SK-N-SH treated with all-trans-retinoic acid at 6 μM for 48 hours (cell line): ENCODE measurements at regions not wholly inside any gene's neighbourhood (a gene's known extent, or its start where the extent isn't known, plus 50 kb on each side); places are given as distances from the start of the nearest gene placed in this dataset.

Source experiments
- ATAC-seq: fragments of 200-7000 bp; cut with Tn5 transposase; 3 replicates; pipeline ENCODE4 v1.9.1; 2020; ENCODE audit warnings: mild to moderate bottlenecking, moderate library complexity
- ARNTL ChIP-seq: fragments of 450-650 bp; formaldehyde crosslinking; IDR thresholded peaks from 2 replicates; pipeline ENCODE4 v1.5.0; 2020; ENCODE audit warnings: low read depth, mild to moderate bottlenecking, moderate library complexity, borderline replicate concordance
- BACH2 ChIP-seq: fragments of 250-450 bp; sonication (Bioruptor Pico); IDR thresholded peaks from 2 replicates; pipeline ENCODE4 v1.9.0; 2021; ENCODE audit warnings: mild to moderate bottlenecking, borderline replicate concordance
- CSDC2 ChIP-seq: fragments of 250-450 bp; sonication (Bioruptor Pico); IDR thresholded peaks from 2 replicates; pipeline ENCODE4 v1.5.0; 2020; ENCODE audit warnings: mild to moderate bottlenecking, moderate library complexity
- ESRRG ChIP-seq: fragments of 250-450 bp; sonication (Bioruptor Pico); IDR thresholded peaks from 2 replicates; pipeline ENCODE4 v1.6.1; 2021; ENCODE audit warnings: mild to moderate bottlenecking
- GLIS3 ChIP-seq: fragments of 250-450 bp; sonication (Bioruptor Pico); IDR thresholded peaks from 2 replicates; pipeline ENCODE4 v1.5.0; 2020; ENCODE audit warnings: mild to moderate bottlenecking, moderate library complexity
- ISL1 ChIP-seq: fragments of 250-450 bp; sonication (Bioruptor Pico); IDR thresholded peaks from 2 replicates; pipeline ENCODE4 v2.1.2; 2022; ENCODE audit warnings: mild to moderate bottlenecking, moderate library complexity
- PATZ1 ChIP-seq: fragments of 250-450 bp; sonication (Bioruptor Pico); IDR thresholded peaks from 2 replicates; pipeline ENCODE4 v1.8.0; 2020; ENCODE audit warnings: mild to moderate bottlenecking, moderate library complexity, borderline replicate concordance
- PPARA ChIP-seq: fragments of 250-450 bp; sonication (Bioruptor Pico); IDR thresholded peaks from 2 replicates; pipeline ENCODE4 v1.5.0; 2020; ENCODE audit warnings: mild to moderate bottlenecking, borderline replicate concordance
- RARB ChIP-seq: fragments of 250-450 bp; sonication (Bioruptor Pico); IDR thresholded peaks from 2 replicates; pipeline ENCODE4 v1.8.0; 2021; ENCODE audit warnings: mild to moderate bottlenecking, moderate library complexity
- SNAI2 ChIP-seq: fragments of 250-450 bp; sonication (Bioruptor Pico); IDR thresholded peaks from 2 replicates; pipeline ENCODE4 v1.5.0; 2020; ENCODE audit warnings: mild to moderate bottlenecking, moderate library complexity
- TCF4 ChIP-seq: fragments of 250-450 bp; sonication (Bioruptor Pico); IDR thresholded peaks from 2 replicates; pipeline ENCODE4 v1.8.0; 2021; ENCODE audit warnings: mild to moderate bottlenecking, moderate library complexity, borderline replicate concordance
- TOX ChIP-seq: fragments of 250-450 bp; sonication (Bioruptor Pico); IDR thresholded peaks from 2 replicates; pipeline ENCODE4 v1.8.0; 2021; ENCODE audit warnings: mild to moderate bottlenecking, moderate library complexity, borderline replicate concordance
- ZC3H10 ChIP-seq: fragments of 250-450 bp; sonication (Bioruptor Pico); IDR thresholded peaks from 2 replicates; pipeline ENCODE4 v1.5.1; 2021; ENCODE audit warnings: mild to moderate bottlenecking, moderate library complexity
- ZFP3 ChIP-seq: fragments of 250-450 bp; sonication (Bioruptor Pico); IDR thresholded peaks from 2 replicates; pipeline ENCODE4 v1.5.0; 2020; ENCODE audit warnings: mild to moderate bottlenecking, moderate library complexity
- ZFP30 ChIP-seq: fragments of 450-650 bp; formaldehyde crosslinking; IDR thresholded peaks from 2 replicates; pipeline ENCODE4 v1.5.0; 2022; ENCODE audit warnings: mild to moderate bottlenecking, moderate library complexity
- ZNF565 ChIP-seq: fragments of 450-650 bp; formaldehyde crosslinking; conservative IDR thresholded peaks from 2 replicates; pipeline ENCODE4 v1.5.0; 2020; ENCODE audit warnings: low read depth, mild to moderate bottlenecking, moderate library complexity
- ZNF70 ChIP-seq: fragments of 450-650 bp; formaldehyde crosslinking; IDR thresholded peaks from 2 replicates; pipeline ENCODE4 v1.5.0; 2020; ENCODE audit warnings: mild to moderate bottlenecking, moderate library complexity
- ZNF8 ChIP-seq: fragments of 450-650 bp; formaldehyde crosslinking; IDR thresholded peaks from 2 replicates; pipeline ENCODE4 v1.5.0; 2020; ENCODE audit warnings: mild to moderate bottlenecking, moderate library complexity
- TF ChIP-seq, protein P1 (sequence below): fragments of 250-450 bp; sonication (Bioruptor Pico); IDR thresholded peaks from 2 replicates; pipeline ENCODE4 v1.5.1; 2020; ENCODE audit warnings: low read depth, mild to moderate bottlenecking, moderate library complexity
- TF ChIP-seq, protein P2 (sequence below): fragments of 250-450 bp; sonication (Bioruptor Pico); IDR thresholded peaks from 2 replicates; pipeline ENCODE4 v1.5.0; 2020; ENCODE audit warnings: mild to moderate bottlenecking, moderate library complexity
- TF ChIP-seq, protein P3 (sequence below): fragments of 250-450 bp; sonication (Bioruptor Pico); IDR thresholded peaks from 2 replicates; pipeline ENCODE4 v1.5.1; 2021; ENCODE audit warnings: mild to moderate bottlenecking, moderate library complexity

GRCh38 chr4:14908635-14909034 is 93.6 kb upstream of the CPEB2 start (continued):
- TF ChIP-seq, protein P1, sequence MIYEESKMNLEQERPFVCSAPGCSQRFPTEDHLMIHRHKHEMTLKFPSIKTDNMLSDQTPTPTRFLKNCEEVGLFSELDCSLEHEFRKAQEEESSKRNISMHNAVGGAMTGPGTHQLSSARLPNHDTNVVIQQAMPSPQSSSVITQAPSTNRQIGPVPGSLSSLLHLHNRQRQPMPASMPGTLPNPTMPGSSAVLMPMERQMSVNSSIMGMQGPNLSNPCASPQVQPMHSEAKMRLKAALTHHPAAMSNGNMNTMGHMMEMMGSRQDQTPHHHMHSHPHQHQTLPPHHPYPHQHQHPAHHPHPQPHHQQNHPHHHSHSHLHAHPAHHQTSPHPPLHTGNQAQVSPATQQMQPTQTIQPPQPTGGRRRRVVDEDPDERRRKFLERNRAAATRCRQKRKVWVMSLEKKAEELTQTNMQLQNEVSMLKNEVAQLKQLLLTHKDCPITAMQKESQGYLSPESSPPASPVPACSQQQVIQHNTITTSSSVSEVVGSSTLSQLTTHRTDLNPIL = no peak
- no peak for TF ChIP-seq ESRRG (CRISPR knock-in tag)
- no peak for TF ChIP-seq PPARA (CRISPR knock-in tag)
- TF ChIP-seq, protein P2, sequence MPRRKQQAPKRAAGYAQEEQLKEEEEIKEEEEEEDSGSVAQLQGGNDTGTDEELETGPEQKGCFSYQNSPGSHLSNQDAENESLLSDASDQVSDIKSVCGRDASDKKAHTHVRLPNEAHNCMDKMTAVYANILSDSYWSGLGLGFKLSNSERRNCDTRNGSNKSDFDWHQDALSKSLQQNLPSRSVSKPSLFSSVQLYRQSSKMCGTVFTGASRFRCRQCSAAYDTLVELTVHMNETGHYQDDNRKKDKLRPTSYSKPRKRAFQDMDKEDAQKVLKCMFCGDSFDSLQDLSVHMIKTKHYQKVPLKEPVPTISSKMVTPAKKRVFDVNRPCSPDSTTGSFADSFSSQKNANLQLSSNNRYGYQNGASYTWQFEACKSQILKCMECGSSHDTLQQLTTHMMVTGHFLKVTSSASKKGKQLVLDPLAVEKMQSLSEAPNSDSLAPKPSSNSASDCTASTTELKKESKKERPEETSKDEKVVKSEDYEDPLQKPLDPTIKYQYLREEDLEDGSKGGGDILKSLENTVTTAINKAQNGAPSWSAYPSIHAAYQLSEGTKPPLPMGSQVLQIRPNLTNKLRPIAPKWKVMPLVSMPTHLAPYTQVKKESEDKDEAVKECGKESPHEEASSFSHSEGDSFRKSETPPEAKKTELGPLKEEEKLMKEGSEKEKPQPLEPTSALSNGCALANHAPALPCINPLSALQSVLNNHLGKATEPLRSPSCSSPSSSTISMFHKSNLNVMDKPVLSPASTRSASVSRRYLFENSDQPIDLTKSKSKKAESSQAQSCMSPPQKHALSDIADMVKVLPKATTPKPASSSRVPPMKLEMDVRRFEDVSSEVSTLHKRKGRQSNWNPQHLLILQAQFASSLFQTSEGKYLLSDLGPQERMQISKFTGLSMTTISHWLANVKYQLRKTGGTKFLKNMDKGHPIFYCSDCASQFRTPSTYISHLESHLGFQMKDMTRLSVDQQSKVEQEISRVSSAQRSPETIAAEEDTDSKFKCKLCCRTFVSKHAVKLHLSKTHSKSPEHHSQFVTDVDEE = no peak

DNA sequence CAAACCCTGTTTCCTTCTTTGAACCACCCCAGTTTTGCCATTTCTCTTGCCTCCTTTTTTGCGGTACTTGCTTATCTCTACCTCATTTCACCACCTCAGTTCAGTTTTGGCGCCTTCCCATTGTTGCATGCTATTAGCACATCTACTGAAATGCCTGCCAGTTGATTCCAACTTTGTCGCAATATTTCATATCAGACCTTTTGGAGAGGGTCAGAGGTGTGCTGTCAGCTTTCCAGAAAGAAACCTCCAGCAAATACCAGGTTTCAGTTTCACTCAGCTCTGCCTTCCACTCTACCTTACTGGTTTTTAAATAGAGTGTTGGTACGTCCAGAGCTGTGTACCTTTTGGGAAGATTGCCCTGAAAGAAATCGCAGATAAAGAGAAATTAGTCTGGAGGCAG is 91.9 kb upstream of the CPEB2 start:
- TF ChIP-seq ZNF70 = no peak
- no peak for TF ChIP-seq BACH2
- TF ChIP-seq PPARA (CRISPR knock-in tag) = no peak
- no peak for TF ChIP-seq ZNF8 (CRISPR knock-in tag)
- TF ChIP-seq, all 23 proteins: peak for 0
- no peak for ATAC-seq

- TF ChIP-seq, protein P3, sequence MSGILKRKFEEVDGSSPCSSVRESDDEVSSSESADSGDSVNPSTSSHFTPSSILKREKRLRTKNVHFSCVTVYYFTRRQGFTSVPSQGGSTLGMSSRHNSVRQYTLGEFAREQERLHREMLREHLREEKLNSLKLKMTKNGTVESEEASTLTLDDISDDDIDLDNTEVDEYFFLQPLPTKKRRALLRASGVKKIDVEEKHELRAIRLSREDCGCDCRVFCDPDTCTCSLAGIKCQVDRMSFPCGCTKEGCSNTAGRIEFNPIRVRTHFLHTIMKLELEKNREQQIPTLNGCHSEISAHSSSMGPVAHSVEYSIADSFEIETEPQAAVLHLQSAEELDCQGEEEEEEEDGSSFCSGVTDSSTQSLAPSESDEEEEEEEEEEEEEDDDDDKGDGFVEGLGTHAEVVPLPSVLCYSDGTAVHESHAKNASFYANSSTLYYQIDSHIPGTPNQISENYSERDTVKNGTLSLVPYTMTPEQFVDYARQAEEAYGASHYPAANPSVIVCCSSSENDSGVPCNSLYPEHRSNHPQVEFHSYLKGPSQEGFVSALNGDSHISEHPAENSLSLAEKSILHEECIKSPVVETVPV (CRISPR knock-in tag) = no peak
- no peak for TF ChIP-seq ZNF565 (CRISPR knock-in tag)
- no peak for TF ChIP-seq CSDC2 (CRISPR knock-in tag)
- no peak for TF ChIP-seq ZFP30 (CRISPR knock-in tag)
- TF ChIP-seq SNAI2 (CRISPR knock-in tag) = no peak
- no peak for TF ChIP-seq ZNF8 (CRISPR knock-in tag)
- TF ChIP-seq PPARA (CRISPR knock-in tag) = no peak
- TF ChIP-seq RARB (CRISPR knock-in tag) = no peak
- no peak for TF ChIP-seq TOX (CRISPR knock-in tag)
- no peak for TF ChIP-seq ARNTL (CRISPR knock-in tag)
- TF ChIP-seq GLIS3 (CRISPR knock-in tag) = no peak
- TF ChIP-seq BACH2 = no peak
- no peak for TF ChIP-seq ZFP3 (CRISPR knock-in tag)
- TF ChIP-seq ZNF70 = no peak
- no peak for TF ChIP-seq ZC3H10
- TF ChIP-seq, all 23 proteins: peak for 0
- no peak for ATAC-seq
Measured at GRCh38 chr4:14912426-14912825, 89.9 kb upstream of the CPEB2 start.

GRCh38 chr4:14915018-14915417 is 87.3 kb upstream of the CPEB2 start:
- ATAC-seq = no peak
- no peak for TF ChIP-seq ZFP30 (CRISPR knock-in tag)
- TF ChIP-seq ZNF565 (CRISPR knock-in tag) = no peak
- TF ChIP-seq TCF4 (CRISPR knock-in tag) = no peak
- no peak for TF ChIP-seq ZFP3 (CRISPR knock-in tag)
- TF ChIP-seq, protein P1 = no peak
- no peak for TF ChIP-seq TOX (CRISPR knock-in tag)
- TF ChIP-seq, protein P3 (CRISPR knock-in tag) = no peak
- TF ChIP-seq GLIS3 (CRISPR knock-in tag) = no peak
- TF ChIP-seq ZC3H10 = no peak
- no peak for TF ChIP-seq ESRRG (CRISPR knock-in tag)
- TF ChIP-seq CSDC2 (CRISPR knock-in tag) = no peak
- no peak for TF ChIP-seq ZNF8 (CRISPR knock-in tag)
- no peak for TF ChIP-seq PPARA (CRISPR knock-in tag)
- TF ChIP-seq RARB (CRISPR knock-in tag) = no peak
- no peak for TF ChIP-seq BACH2
- TF ChIP-seq PATZ1 (CRISPR knock-in tag) = no peak
- TF ChIP-seq, protein P2 = no peak
- no peak for TF ChIP-seq ISL1 (CRISPR knock-in tag)
- TF ChIP-seq ZNF70 = no peak
